Esophagus muscularis mucosa (tissue), 4 donors: ENCODE measurements at regions not wholly inside any gene's neighbourhood (a gene's known extent, or its start where the extent isn't known, plus 50 kb on each side); places are given as distances from the start of the nearest gene placed in this dataset.

Source experiments
- DNase-seq: peaks from one replicate; pipeline ENCODE4 v3.0.0-alpha.2; 2017; ENCODE audit errors: extremely low spot score
- H3K27ac ChIP-seq, 4 donors: fragments of 200-600 bp; sonication (generic); replicated peaks in 1 of 4; 1 replicate in 3 of 4; 2 replicates in 1 of 4; pipeline ENCODE4 v1.5.1; 2016 to 2019; ENCODE audit warnings: mild to moderate bottlenecking in 1 of 4
- H3K27me3 ChIP-seq, 4 donors: fragments of 200-600 bp; sonication (generic); one replicate each; pipeline versions ENCODE4 v1.5.1 to v1.6.0; 2016 to 2019
- H3K36me3 ChIP-seq, 4 donors: fragments of 200-600 bp; sonication (generic); one replicate each; pipeline ENCODE4 v1.5.1; 2016 to 2019
- H3K4me1 ChIP-seq, 4 donors: fragments of 200-600 bp; sonication (generic); one replicate each; pipeline ENCODE4 v1.5.1; 2016 to 2019
- H3K4me3 ChIP-seq, 4 donors: fragments of 200-600 bp; sonication (generic); 1 replicate in 2 of 4; 2 replicates in 2 of 4; pipeline ENCODE4 v1.5.1; 2016 to 2019; ENCODE audit warnings: mild to moderate bottlenecking in 4 of 4, moderate library complexity in 1 of 4
- H3K9me3 ChIP-seq, 4 donors: fragments of 200-600 bp; sonication (generic); 1 replicate in 3 of 4; 2 replicates in 1 of 4; pipeline ENCODE4 v1.5.1; 2016 to 2019
- CTCF ChIP-seq, 3 experiments: fragments of 200-600 bp in 2 of 3; fragments of 450-650 bp in 1 of 3; sonication (generic) in 2 of 3; IDR thresholded peaks; one replicate each; pipeline ENCODE4 v1.5.1; 2017 to 2019; ENCODE audit warnings: antibody characterized with exemption in 3 of 3, mild to moderate bottlenecking in 2 of 3, moderate library complexity in 1 of 3
- EP300 ChIP-seq: sonication (generic); formaldehyde crosslinking; IDR thresholded peaks from one replicate; pipeline ENCODE4 v1.6.1; 2017; ENCODE audit warnings: antibody characterized with exemption
- POLR2A ChIP-seq: fragments of 450-650 bp; IDR thresholded peaks from one replicate; pipeline ENCODE4 v1.6.1; 2017; ENCODE audit warnings: antibody characterized with exemption, moderate library complexity, mild to moderate bottlenecking, low read depth
- POLR2AphosphoS5 ChIP-seq, 2 donors: sonication (generic); formaldehyde crosslinking; IDR thresholded peaks; one replicate each; pipeline ENCODE4 v1.6.1; 2017; ENCODE audit warnings: antibody characterized with exemption in 2 of 2
- WGBS: methylation state at CpG from one replicate; pipeline ENCODE4 v1.1.5; 2018; 5-methylcytosine and 5-hydroxymethylcytosine counted together
- intact Hi-C: fragments of 100-400 bp; cut with DNase I; formaldehyde crosslinking; loops from one replicate; pipeline ENCODE4 v1.15.1; 2023

GRCh38 chr20:39756828-39757227, 794.7 kb downstream of the DHX35 start:
- H3K27ac ChIP-seq, result no peak overlapping the region
- no peak for DNase-seq
- intact Hi-C loops, result no loop called here
- H3K9me3 ChIP-seq, result no peaks in the 10 kb centered on the region
- no peaks in the 10 kb centered on the region for H3K36me3 ChIP-seq
- no peaks in the 10 kb centered on the region for H3K4me1 ChIP-seq
- TF ChIP-seq POLR2AphosphoS5 (IDR thresholded peaks at IDR 0.05) (no peak), EP300 (no peak), CTCF (IDR thresholded peaks at IDR 0.05) (no peak), POLR2A (no peak)
- no peaks in the 10 kb centered on the region for H3K27me3 ChIP-seq
- H3K4me3 ChIP-seq, result no peak overlapping the region

GRCh38 chr20:39756369-39756768, 794.2 kb downstream of the DHX35 start:
- Histone ChIP-seq H3K9me3 (no peaks in the 10 kb centered on the region), H3K36me3 (no peaks in the 10 kb centered on the region), H3K27me3 (no peaks in the 10 kb centered on the region), H3K4me3 (no peak overlapping the region), H3K4me1 (no peaks in the 10 kb centered on the region), H3K27ac (no peak overlapping the region)
- 91% methylated on average over 1 of the region's 1 CpG for WGBS
- no peak for TF ChIP-seq EP300
- no peak for DNase-seq
- intact Hi-C loops, result no loop called here

- no peaks in the 10 kb centered on the region for H3K27me3 ChIP-seq
- peaks cover 0 to 26% (median 11%) of the 10 kb centered on the region in 4 donors for H3K9me3 ChIP-seq
- H3K4me3 ChIP-seq, result no peak overlapping the region
- TF ChIP-seq EP300 (no peak), POLR2AphosphoS5 (IDR thresholded peaks at IDR 0.05) (no peak), CTCF (IDR thresholded peaks at IDR 0.05) (no peak), POLR2A (no peak)
- intact Hi-C loops, result no loop called here
- H3K4me1 ChIP-seq, result no peaks in the 10 kb centered on the region
- no peak overlapping the region for H3K27ac ChIP-seq
- WGBS, result 65% methylated on average over 4 of the region's 4 CpGs
- DNase-seq, result no peak
- no peaks in the 10 kb centered on the region for H3K36me3 ChIP-seq
Observed at GRCh38 chr20:39752262-39752876, 790.2 kb downstream of the DHX35 start.

GRCh38 chr20:39751557-39752137, 789.5 kb downstream of the DHX35 start:
- DNase-seq, result no peak
- Histone ChIP-seq H3K4me3 (no peak overlapping the region), H3K36me3 (no peaks in the 10 kb centered on the region), H3K27ac (no peak overlapping the region), H3K27me3 (no peaks in the 10 kb centered on the region), H3K4me1 (no peaks in the 10 kb centered on the region), H3K9me3 (peaks cover 0 to 26% (median 11%) of the 10 kb centered on the region in 4 donors)
- no peak for TF ChIP-seq POLR2A
- no peak for TF ChIP-seq CTCF (IDR thresholded peaks at IDR 0.05)
- TF ChIP-seq POLR2AphosphoS5 (IDR thresholded peaks at IDR 0.05), result no peak
- no peak for TF ChIP-seq EP300
- 77% methylated on average over 4 of the region's 4 CpGs for WGBS
- intact Hi-C loops, result no loop called here

GRCh38 chr20:39745380-39745779, 783.2 kb downstream of the DHX35 start:
- TF ChIP-seq POLR2A, result no peak
- peak; percentile 13 to 34 for TF ChIP-seq POLR2AphosphoS5 (IDR thresholded peaks at IDR 0.05)
- no peak for TF ChIP-seq EP300
- no peak for TF ChIP-seq CTCF (IDR thresholded peaks at IDR 0.05)
- Histone ChIP-seq H3K4me1 (no peaks in the 10 kb centered on the region), H3K36me3 (no peaks in the 10 kb centered on the region), H3K9me3 (peaks cover 0 to 26% (median 11%) of the 10 kb centered on the region in 4 donors), H3K27me3 (no peaks in the 10 kb centered on the region), H3K4me3 (no peak overlapping the region), H3K27ac (no peak overlapping the region)
- DNase-seq, result no peak
- WGBS, result 89% methylated on average over 1 of the region's 1 CpG
- intact Hi-C loops, result no loop called here
